OCI-LY3 (cell line): ENCODE measurements at regions not wholly inside any gene's neighbourhood (a gene's known extent, or its start where the extent isn't known, plus 50 kb on each side); places are given as distances from the start of the nearest gene placed in this dataset.
A peak's percentile ranks its signal among the peaks of the same experiment; 100 is the strongest.

Experiments
- H2AFZ ChIP-seq: fragments of 200-600, 300-600 bp; shearing (Covaris generic); 2 replicates; pipeline ENCODE4 v1.6.0; 2014; ENCODE audit warnings: antibody characterized with exemption, low read depth, low read length
- H3K27ac ChIP-seq: fragments of 200-600, 300-600 bp; sonication (generic); 2 replicates; pipeline ENCODE4 v1.5.1; 2014; ENCODE audit warnings: mild to moderate bottlenecking, low read length, moderate library complexity, mixed read lengths
- H3K27me3 ChIP-seq: fragments of 200-600, 300-600 bp; sonication (generic); 2 replicates; pipeline ENCODE4 v1.6.1; 2014; ENCODE audit warnings: low read depth, low read length, mixed read lengths
- H3K36me3 ChIP-seq: fragments of 200-600, 300-600 bp; sonication (generic); replicated peaks from 2 replicates; pipeline ENCODE3; 2014; ENCODE audit warnings: low read depth, low read length, mixed read lengths
- H3K4me1 ChIP-seq: fragments of 300-600, 200-600 bp; sonication (generic); 2 replicates; pipeline ENCODE4 v1.6.1; 2014; ENCODE audit warnings: low read length, mixed read lengths
- H3K4me2 ChIP-seq: fragments of 200-600, 300-600 bp; sonication (generic); 2 replicates; pipeline ENCODE4 v1.6.1; 2014; ENCODE audit warnings: low read length, mixed read lengths
- H3K4me3 ChIP-seq: fragments of 300-600, 200-600 bp; sonication (generic); 2 replicates; pipeline ENCODE4 v1.5.1; 2014; ENCODE audit warnings: antibody characterized with exemption, mild to moderate bottlenecking, low read length, moderate library complexity
- H3K79me2 ChIP-seq: fragments of 300-600, 200-600 bp; shearing (Covaris generic); 2 replicates; pipeline ENCODE4 v1.6.1; 2014; ENCODE audit warnings: mild to moderate bottlenecking, low read length, mixed read lengths
- H3K9ac ChIP-seq: fragments of 300-600, 200-600 bp; shearing (Covaris generic); 2 replicates; pipeline ENCODE4 v1.6.0; 2014; ENCODE audit warnings: mild to moderate bottlenecking, low read length, moderate library complexity
- H3K9me3 ChIP-seq: fragments of 200-600, 300-600 bp; shearing (Covaris generic); 2 replicates; pipeline ENCODE4 v1.6.1; 2014; ENCODE audit warnings: low read length, mixed read lengths; ENCODE audit not compliant: insufficient read depth
- H4K20me1 ChIP-seq: fragments of 200-600, 300-600 bp; sonication (generic); 2 replicates; pipeline ENCODE4 v1.6.1; 2016; ENCODE audit warnings: low read length, mixed read lengths; ENCODE audit not compliant: insufficient read depth
- CTCF ChIP-seq: fragments of 200-600, 300-600 bp; sonication (generic); IDR thresholded peaks from 2 replicates; pipeline ENCODE4 v1.5.1; 2014; ENCODE audit warnings: antibody characterized with exemption, low read length, low read depth
- EZH2phosphoT487 ChIP-seq: fragments of 200-600 bp; shearing (Covaris generic); IDR thresholded peaks from 2 replicates; pipeline ENCODE4 v1.6.1; 2018; ENCODE audit warnings: antibody characterized with exemption, mixed run types, low read depth

GRCh38 chr3:196142202-196142956 is 60.5 kb upstream of the TFRC start:
- Histone ChIP-seq H3K27ac (peak overlapping the region; percentile 3; the same call in 1 of the 2 replicates), H2AFZ (peak overlapping the region; percentile 69), H4K20me1 (no peaks in the 10 kb centered on the region), H3K27me3 (no peaks in the 10 kb centered on the region), H3K79me2 (no peaks in the 10 kb centered on the region), H3K9me3 (no peaks in the 10 kb centered on the region), H3K9ac (peak overlapping the region; percentile 20; the same call in 1 of the 2 replicates), H3K36me3 (no peaks in the 10 kb centered on the region), H3K4me2 (peak overlapping the region; percentile 53), H3K4me3 (peak overlapping the region; percentile 61), H3K4me1 (peaks cover 24% of the 10 kb centered on the region)
- TF ChIP-seq CTCF (no peak), EZH2phosphoT487 (no peak)

DNA sequence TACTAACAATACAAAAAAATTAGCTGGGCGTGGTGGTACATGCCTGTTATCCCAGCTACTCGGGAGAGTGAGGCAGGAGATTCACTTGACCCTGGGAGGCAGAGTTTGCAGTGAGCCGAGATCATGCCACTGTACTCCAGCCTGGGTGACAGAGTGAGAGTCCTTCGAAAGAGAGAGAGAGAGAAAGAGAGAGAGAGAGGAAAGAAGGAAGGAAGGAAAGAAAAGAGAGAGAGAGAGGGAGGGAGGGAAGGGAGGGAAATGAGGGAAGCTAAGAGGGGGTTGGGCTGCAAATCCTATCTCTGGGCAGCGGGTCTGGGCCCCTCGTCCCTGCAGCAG is 59.9 kb upstream of the TFRC start:
- TF ChIP-seq EZH2phosphoT487 (no peak), CTCF (no peak)
- Histone ChIP-seq H3K4me1 (peaks cover 24% of the 10 kb centered on the region), H3K4me3 (no peak overlapping the region), H3K9ac (no peak overlapping the region), H3K79me2 (no peaks in the 10 kb centered on the region), H3K36me3 (no peaks in the 10 kb centered on the region), H3K27me3 (no peaks in the 10 kb centered on the region), H4K20me1 (no peaks in the 10 kb centered on the region), H3K9me3 (no peaks in the 10 kb centered on the region), H3K4me2 (peak overlapping the region; percentile 31), H2AFZ (no peak overlapping the region), H3K27ac (no peak overlapping the region; the same call in 1 of the 2 replicates)

DNA sequence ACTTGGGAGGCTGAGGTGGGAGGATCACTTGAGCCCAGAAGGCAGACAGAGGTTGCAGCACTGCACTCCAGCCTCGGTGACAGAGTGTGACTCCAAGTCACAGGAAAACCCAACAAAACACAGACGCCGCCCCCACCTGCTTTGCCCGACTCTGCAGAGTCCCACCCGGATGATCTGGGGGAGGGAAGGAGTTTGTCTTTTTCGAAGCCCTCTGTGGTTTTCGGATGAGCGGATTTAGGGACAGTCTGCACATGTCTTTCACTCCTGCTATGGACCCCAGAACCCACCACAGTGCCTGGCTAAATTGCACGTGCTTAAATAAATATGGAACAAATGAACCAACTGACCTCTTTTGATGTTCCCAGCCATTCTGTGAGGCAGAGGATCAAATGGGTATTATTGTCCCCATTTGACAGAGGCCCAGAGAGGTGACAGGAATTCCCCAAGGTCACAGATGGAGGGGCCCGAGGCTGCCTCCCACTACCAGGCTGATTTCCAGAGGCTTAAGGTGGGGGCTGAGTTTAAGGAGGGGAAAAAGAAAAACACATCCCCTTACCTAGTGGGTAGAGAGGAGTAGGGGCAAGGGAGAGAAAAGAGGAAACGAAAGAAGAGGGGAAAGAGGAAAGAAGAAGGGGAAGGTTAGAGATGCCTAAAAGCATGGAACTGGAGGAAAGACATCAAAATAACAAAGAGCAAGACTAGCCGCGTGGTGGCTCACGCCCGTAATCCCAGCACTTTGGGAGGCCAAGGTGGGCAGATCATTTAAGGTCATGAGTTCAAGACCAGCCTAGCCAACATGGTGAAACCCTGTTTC is 59.4 kb upstream of the TFRC start:
- H3K27ac ChIP-seq: no peak overlapping the region; the same call in 1 of the 2 replicates
- peaks cover 24% of the 10 kb centered on the region for H3K4me1 ChIP-seq
- no peak overlapping the region for H2AFZ ChIP-seq
- no peaks in the 10 kb centered on the region for H3K36me3 ChIP-seq
- no peaks in the 10 kb centered on the region for H4K20me1 ChIP-seq
- H3K9me3 ChIP-seq: no peaks in the 10 kb centered on the region
- TF ChIP-seq CTCF (no peak), EZH2phosphoT487 (no peak)
- H3K9ac ChIP-seq: no peak overlapping the region
- no peaks in the 10 kb centered on the region for H3K27me3 ChIP-seq
- no peak overlapping the region for H3K4me3 ChIP-seq
- H3K4me2 ChIP-seq: peak overlapping the region; percentile 31
- H3K79me2 ChIP-seq: no peaks in the 10 kb centered on the region

- Histone ChIP-seq H3K4me1 (peaks cover 24% of the 10 kb centered on the region), H4K20me1 (no peaks in the 10 kb centered on the region), H3K4me2 (no peak overlapping the region), H3K27ac (no peak overlapping the region), H3K9me3 (no peaks in the 10 kb centered on the region), H3K79me2 (no peaks in the 10 kb centered on the region), H3K27me3 (no peaks in the 10 kb centered on the region), H2AFZ (no peak overlapping the region), H3K4me3 (no peak overlapping the region), H3K9ac (no peak overlapping the region), H3K36me3 (no peaks in the 10 kb centered on the region)
- TF ChIP-seq CTCF (no peak), EZH2phosphoT487 (no peak)
These were observed 58.3 kb upstream of the TFRC start for GRCh38 chr3:196140224-196140623.
